ENCODE measurements at regions not wholly inside any gene's neighbourhood (a gene's known extent, or its start where the extent isn't known, plus 50 kb on each side); places are given as distances from the start of the nearest gene placed in this dataset.
"Not testable (repeated sequence)": the region's sequence is repeated elsewhere in the genome, so short reads cannot be mapped to it uniquely, and the experiment has no call there.

- H3K27ac Mint-ChIP-seq: no peak overlapping the region
- DNase-seq: no peak
- H3K4me3 Mint-ChIP-seq: no peak overlapping the region
- peaks cover 50% of the 10 kb centered on the region for H3K36me3 Mint-ChIP-seq (ENCODE audit: low read depth)
- peaks cover 70% of the 10 kb centered on the region for H3K9me3 Mint-ChIP-seq
- H3K27me3 Mint-ChIP-seq (ENCODE audit: low read depth, poor library complexity): peaks cover 7% of the 10 kb centered on the region
- no peak for TF ChIP-seq CTCF (IDR thresholded peaks at IDR 0.05)
- H3K4me1 Mint-ChIP-seq: peaks cover 6% of the 10 kb centered on the region
These were observed 211.1 kb downstream of the ZIC5 start for GRCh38 chr13:99760456-99760855.

- Mint-ChIP-seq H3K4me3 (no peak overlapping the region), H3K27me3 (ENCODE audit: low read depth, poor library complexity) (peaks cover 5% of the 10 kb centered on the region), H3K27ac (no peak overlapping the region), H3K9me3 (peaks cover 60% of the 10 kb centered on the region), H3K4me1 (peaks cover 8% of the 10 kb centered on the region), H3K36me3 (ENCODE audit: low read depth) (peaks cover 42% of the 10 kb centered on the region)
- no peak for TF ChIP-seq CTCF (IDR thresholded peaks at IDR 0.05)
- DNase-seq: no peak
These were observed 212.4 kb downstream of the ZIC5 start for GRCh38 chr13:99759163-99759552.

GRCh38 chr13:99758460-99759162, 213.0 kb downstream of the ZIC5 start:
- peaks cover 55% of the 10 kb centered on the region for H3K9me3 Mint-ChIP-seq
- no peak for DNase-seq
- H3K4me3 Mint-ChIP-seq: no peak overlapping the region
- no peak overlapping the region for H3K27ac Mint-ChIP-seq
- H3K4me1 Mint-ChIP-seq: peaks cover 8% of the 10 kb centered on the region
- peaks cover 39% of the 10 kb centered on the region for H3K36me3 Mint-ChIP-seq (ENCODE audit: low read depth)
- H3K27me3 Mint-ChIP-seq (ENCODE audit: low read depth, poor library complexity): peaks cover 2% of the 10 kb centered on the region
- no peak for TF ChIP-seq CTCF (IDR thresholded peaks at IDR 0.05)

GRCh38 chr13:99757756-99758459, 213.7 kb downstream of the ZIC5 start:
- Mint-ChIP-seq H3K4me3 (no peak overlapping the region), H3K4me1 (peaks cover 12% of the 10 kb centered on the region), H3K27ac (no peak overlapping the region), H3K9me3 (peaks cover 48% of the 10 kb centered on the region), H3K36me3 (ENCODE audit: low read depth) (peaks cover 32% of the 10 kb centered on the region), H3K27me3 (ENCODE audit: low read depth, poor library complexity) (no peaks in the 10 kb centered on the region)
- no peak for DNase-seq
- no peak for TF ChIP-seq CTCF (IDR thresholded peaks at IDR 0.05)

- Mint-ChIP-seq H3K27ac (peak overlapping the region; percentile 49), H3K4me3 (no peak overlapping the region), H3K4me1 (peaks cover 16% of the 10 kb centered on the region), H3K36me3 (ENCODE audit: low read depth) (peaks cover 16% of the 10 kb centered on the region), H3K27me3 (ENCODE audit: low read depth, poor library complexity) (peaks cover 2% of the 10 kb centered on the region), H3K9me3 (peaks cover 39% of the 10 kb centered on the region)
- no peak for TF ChIP-seq CTCF (IDR thresholded peaks at IDR 0.05)
- no peak for DNase-seq
These were observed 215.3 kb downstream of the ZIC5 start for GRCh38 chr13:99756281-99756680.

GRCh38 chr13:99754750-99755149, 216.8 kb downstream of the ZIC5 start:
- H3K4me3 Mint-ChIP-seq; DNase-seq; H3K27me3 Mint-ChIP-seq (ENCODE audit: low read depth, poor library complexity): not testable (repeated sequence)
- Mint-ChIP-seq H3K4me1 (peaks cover 18% of the 10 kb centered on the region), H3K27ac (peak overlapping the region; percentile 71), H3K9me3 (peaks cover 35% of the 10 kb centered on the region), H3K36me3 (ENCODE audit: low read depth) (peaks cover 14% of the 10 kb centered on the region)
